IPS-18a (cell line): ENCODE measurements at regions not wholly inside any gene's neighbourhood (a gene's known extent, or its start where the extent isn't known, plus 50 kb on each side); places are given as distances from the start of the nearest gene placed in this dataset.

Experiments
- H3K27ac ChIP-seq: one replicate; pipeline ENCODE4 v1.5.1; 2013; ENCODE audit warnings: low read length
- H3K27me3 ChIP-seq: one replicate; pipeline ENCODE4 v1.6.1; 2013; ENCODE audit warnings: mild to moderate bottlenecking, low read length; ENCODE audit not compliant: control insufficient read depth, insufficient read depth
- H3K36me3 ChIP-seq: one replicate; pipeline ENCODE4 v1.6.1; 2013; ENCODE audit warnings: low read depth, low read length; ENCODE audit not compliant: control insufficient read depth
- H3K4me1 ChIP-seq: one replicate; pipeline ENCODE4 v1.6.1; 2013; ENCODE audit warnings: low read depth, low read length; ENCODE audit not compliant: control insufficient read depth
- H3K4me3 ChIP-seq: one replicate; pipeline ENCODE4 v1.5.1; 2013; ENCODE audit warnings: low read length
- H3K9ac ChIP-seq: one replicate; pipeline ENCODE4 v1.6.1; 2013; ENCODE audit warnings: mild to moderate bottlenecking, low read length, moderate library complexity
- H3K9me3 ChIP-seq: one replicate; pipeline ENCODE4 v1.6.1; 2013; ENCODE audit warnings: low read depth, low read length; ENCODE audit not compliant: control insufficient read depth

- H3K27me3 ChIP-seq = no peaks in the 10 kb centered on the region
- no peaks in the 10 kb centered on the region for H3K9me3 ChIP-seq
- H3K4me1 ChIP-seq = no peaks in the 10 kb centered on the region
- no peak overlapping the region for H3K27ac ChIP-seq
- H3K9ac ChIP-seq = no peak overlapping the region
- H3K36me3 ChIP-seq = no peaks in the 10 kb centered on the region
- H3K4me3 ChIP-seq = no peak overlapping the region
Measured at GRCh38 chr16:79715061-79715460, 114.5 kb upstream of the MAF start.

DNA sequence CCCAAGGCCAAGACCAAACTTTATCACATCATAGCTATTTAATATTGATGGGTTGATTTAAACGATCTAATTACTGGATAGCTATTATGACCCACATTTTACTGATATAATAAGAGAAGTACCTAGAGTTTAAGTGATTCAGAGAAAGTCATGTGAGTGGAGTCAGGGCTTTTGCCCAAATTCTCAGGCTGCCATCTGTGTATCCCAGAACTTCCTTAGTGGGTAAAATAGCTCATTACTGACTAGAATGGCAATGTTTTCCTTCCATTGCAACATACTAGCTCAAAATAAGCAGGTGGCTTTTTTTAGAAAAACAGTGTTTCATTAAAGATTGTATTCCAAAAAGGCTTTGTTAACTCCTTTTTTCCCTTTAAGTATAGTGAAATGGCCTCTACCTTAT lies 113.9 kb upstream of the MAF start:
- H3K4me3 ChIP-seq = no peak overlapping the region
- no peaks in the 10 kb centered on the region for H3K4me1 ChIP-seq

DNA sequence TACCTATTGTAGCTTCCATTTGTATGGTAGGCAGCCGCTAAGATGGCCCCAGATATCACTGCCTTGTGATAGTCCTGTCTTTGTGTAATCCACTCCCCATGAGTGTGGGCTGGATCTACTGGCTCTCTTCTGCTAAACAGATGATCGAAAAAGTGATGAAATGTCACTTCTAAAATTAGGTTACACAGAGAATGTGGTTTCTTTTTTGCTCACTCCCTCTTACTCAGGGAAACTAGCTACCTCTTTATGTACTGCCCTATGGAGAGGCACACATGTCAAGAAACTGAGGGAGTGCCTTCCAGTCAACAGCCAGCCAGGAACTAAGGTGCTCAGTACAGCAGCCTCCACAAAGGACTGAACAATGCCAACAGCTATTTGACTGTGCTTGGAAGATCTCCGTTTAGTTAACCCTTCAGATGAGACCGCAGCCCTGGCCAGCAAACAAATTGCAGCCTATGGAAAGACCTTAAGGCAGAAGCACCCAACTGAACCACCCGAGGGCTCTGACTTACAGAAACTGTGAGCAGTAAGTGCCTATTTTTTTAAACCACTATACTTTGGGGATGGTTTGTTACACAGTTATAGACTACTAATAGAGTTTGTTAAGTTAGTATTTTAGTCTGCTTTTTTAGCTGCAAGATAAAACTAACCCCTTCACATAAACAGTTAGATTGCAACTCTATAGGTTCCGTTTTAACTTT lies 113.2 kb upstream of the MAF start:
- no peak overlapping the region for H3K4me3 ChIP-seq
- no peaks in the 10 kb centered on the region for H3K36me3 ChIP-seq
- H3K4me1 ChIP-seq = no peaks in the 10 kb centered on the region
- no peaks in the 10 kb centered on the region for H3K27me3 ChIP-seq
- no peak overlapping the region for H3K27ac ChIP-seq
- H3K9ac ChIP-seq = no peak overlapping the region
- no peaks in the 10 kb centered on the region for H3K9me3 ChIP-seq

More for the DNA sequence above, 113.9 kb upstream of the MAF start:
- Histone ChIP-seq H3K27me3 (no peaks in the 10 kb centered on the region), H3K27ac (no peak overlapping the region), H3K9me3 (no peaks in the 10 kb centered on the region), H3K9ac (no peak overlapping the region), H3K36me3 (no peaks in the 10 kb centered on the region)

DNA sequence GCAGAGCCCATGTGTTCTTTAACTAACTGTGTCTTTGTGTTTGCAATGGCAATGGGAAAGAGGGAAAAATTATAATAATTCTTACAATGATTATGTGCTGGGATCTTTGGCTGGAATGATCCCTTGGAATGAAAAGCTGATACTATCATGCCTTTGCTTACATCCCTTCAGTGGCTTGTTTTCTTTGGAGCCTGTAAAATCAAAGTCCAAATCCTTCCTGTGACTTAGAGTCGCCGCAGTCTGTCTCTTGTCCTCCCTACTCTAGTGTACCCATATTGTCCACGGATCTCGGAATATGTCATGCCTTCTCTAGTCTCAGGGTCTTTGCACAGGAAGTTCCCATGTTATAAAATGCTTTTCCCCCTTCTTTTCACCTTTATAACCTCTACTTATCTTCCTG lies 111.7 kb upstream of the MAF start:
- Histone ChIP-seq H3K27me3 (no peaks in the 10 kb centered on the region), H3K27ac (no peak overlapping the region), H3K4me1 (no peaks in the 10 kb centered on the region), H3K9me3 (no peaks in the 10 kb centered on the region), H3K4me3 (no peak overlapping the region), H3K36me3 (no peaks in the 10 kb centered on the region), H3K9ac (no peak overlapping the region)

- H3K9me3 ChIP-seq = no peaks in the 10 kb centered on the region
- H3K27ac ChIP-seq = no peak overlapping the region
- no peaks in the 10 kb centered on the region for H3K27me3 ChIP-seq
- no peaks in the 10 kb centered on the region for H3K4me1 ChIP-seq
- no peak overlapping the region for H3K9ac ChIP-seq
- H3K36me3 ChIP-seq = no peaks in the 10 kb centered on the region
- no peak overlapping the region for H3K4me3 ChIP-seq
Measured at GRCh38 chr16:79707876-79708275, 107.3 kb upstream of the MAF start.

- H3K9me3 ChIP-seq = no peaks in the 10 kb centered on the region
- H3K4me1 ChIP-seq = no peaks in the 10 kb centered on the region
- no peak overlapping the region for H3K9ac ChIP-seq
- no peak overlapping the region for H3K27ac ChIP-seq
- H3K36me3 ChIP-seq = no peaks in the 10 kb centered on the region
- H3K27me3 ChIP-seq = no peaks in the 10 kb centered on the region
- no peak overlapping the region for H3K4me3 ChIP-seq
Measured at GRCh38 chr16:79703066-79703465, 102.5 kb upstream of the MAF start.

GRCh38 chr16:79698341-79698753 lies 97.8 kb upstream of the MAF start:
- Histone ChIP-seq H3K36me3 (no peaks in the 10 kb centered on the region), H3K27me3 (no peaks in the 10 kb centered on the region), H3K9ac (no peak overlapping the region), H3K9me3 (peaks cover 3% of the 10 kb centered on the region), H3K4me1 (no peaks in the 10 kb centered on the region), H3K27ac (no peak overlapping the region), H3K4me3 (no peak overlapping the region)

GRCh38 chr16:79697562-79698112 lies 97.1 kb upstream of the MAF start:
- H3K9me3 ChIP-seq = peaks cover 4% of the 10 kb centered on the region
- H3K4me1 ChIP-seq = no peaks in the 10 kb centered on the region
- no peaks in the 10 kb centered on the region for H3K36me3 ChIP-seq
- H3K27me3 ChIP-seq = no peaks in the 10 kb centered on the region
- H3K4me3 ChIP-seq = no peak overlapping the region
- H3K27ac ChIP-seq = no peak overlapping the region
- no peak overlapping the region for H3K9ac ChIP-seq

DNA sequence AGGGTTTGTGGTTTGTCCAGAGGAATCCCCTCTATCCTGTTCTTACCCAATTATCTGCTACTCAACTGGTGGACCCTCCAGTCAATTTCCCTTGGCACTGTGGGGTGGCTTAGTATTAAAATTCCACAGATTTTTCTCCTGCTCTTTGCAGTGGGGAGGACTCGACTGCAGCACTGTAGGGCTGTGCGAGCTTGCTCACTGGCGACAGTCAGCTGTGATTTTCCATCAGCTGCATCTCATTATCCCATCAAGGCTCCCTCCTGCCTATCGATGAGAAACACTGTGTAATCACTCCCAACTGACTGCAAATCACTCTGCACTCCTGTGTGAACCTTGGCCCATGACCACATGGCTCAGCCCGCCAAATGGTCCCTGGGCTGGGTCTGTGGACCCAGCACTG lies 90.5 kb upstream of the MAF start:
- Histone ChIP-seq H3K9ac (no peak overlapping the region), H3K4me1 (no peaks in the 10 kb centered on the region), H3K27me3 (no peaks in the 10 kb centered on the region), H3K27ac (no peak overlapping the region), H3K4me3 (no peak overlapping the region), H3K9me3 (peaks cover 4% of the 10 kb centered on the region), H3K36me3 (no peaks in the 10 kb centered on the region)

GRCh38 chr16:79690159-79690558 lies 89.6 kb upstream of the MAF start:
- Histone ChIP-seq H3K36me3 (no peaks in the 10 kb centered on the region), H3K4me3 (no peak overlapping the region), H3K4me1 (no peaks in the 10 kb centered on the region), H3K9me3 (peaks cover 4% of the 10 kb centered on the region), H3K27me3 (no peaks in the 10 kb centered on the region), H3K27ac (no peak overlapping the region), H3K9ac (no peak overlapping the region)

DNA sequence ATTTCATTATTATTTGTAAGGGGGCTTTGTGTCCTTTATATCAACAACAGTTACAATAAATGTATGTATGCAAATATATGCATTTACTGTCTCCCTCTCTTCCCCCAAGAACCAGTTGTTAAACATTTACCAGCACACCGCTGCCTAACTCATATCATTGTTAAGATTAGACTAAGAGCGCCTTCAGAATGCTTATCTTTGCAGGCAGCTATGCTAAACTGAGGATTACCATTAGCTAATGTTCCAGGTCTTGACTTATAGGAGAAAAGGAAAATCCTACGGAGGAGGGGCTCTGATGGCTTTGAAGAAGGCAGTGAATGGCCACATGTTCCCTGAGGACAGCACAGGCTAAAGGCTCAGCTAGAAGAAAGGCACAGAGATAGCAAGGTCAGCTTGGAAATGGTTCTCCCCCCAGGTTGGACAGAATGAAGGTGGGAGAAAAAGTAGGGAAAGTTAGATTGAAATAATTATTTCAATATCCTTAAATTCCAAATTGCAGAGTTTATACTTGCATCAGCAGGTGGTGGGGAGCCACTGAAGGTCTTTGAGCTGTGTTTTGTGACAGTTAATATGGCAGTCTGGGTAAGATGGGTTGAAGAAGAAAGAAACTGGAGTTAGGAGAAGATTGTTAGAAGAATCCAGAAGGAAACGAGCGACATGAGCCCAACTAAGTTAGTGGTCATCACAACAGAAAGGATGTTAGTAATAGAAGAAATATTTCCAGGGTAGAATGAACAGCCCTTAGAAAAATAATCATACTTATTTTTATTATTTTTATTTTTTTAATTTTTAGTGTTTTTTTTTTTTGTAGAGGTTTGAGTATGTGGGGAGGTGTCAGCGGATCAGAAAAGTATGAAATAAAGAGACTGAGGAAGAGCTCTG lies 87.0 kb upstream of the MAF start:
- no peak overlapping the region for H3K4me3 ChIP-seq

More for the DNA sequence above, 87.0 kb upstream of the MAF start:
- H3K9me3 ChIP-seq = no peaks in the 10 kb centered on the region
- no peaks in the 10 kb centered on the region for H3K36me3 ChIP-seq
- no peak overlapping the region for H3K9ac ChIP-seq
- no peak overlapping the region for H3K27ac ChIP-seq
- no peaks in the 10 kb centered on the region for H3K27me3 ChIP-seq
- H3K4me1 ChIP-seq = no peaks in the 10 kb centered on the region
